Spleen (tissue), 11 donors: ENCODE measurements at regions not wholly inside any gene's neighbourhood (a gene's known extent, or its start where the extent isn't known, plus 50 kb on each side); places are given as distances from the start of the nearest gene placed in this dataset.

ENCODE experiments used
- DNase-seq: peaks from one replicate; pipeline ENCODE4 v3.0.0-alpha.2; 2020
- H3K27ac ChIP-seq, 8 donors: fragments of 200-600 bp; sonication (generic) in 7 of 8; 1 replicate in 4 of 8; 2 replicates in 4 of 8; pipeline versions ENCODE4 v1.5.0 to v1.8.0; 2016 to 2021; ENCODE audit warnings: inconsistent platforms in 4 of 8, mild to moderate bottlenecking in 4 of 8, moderate library complexity in 1 of 8
- H3K27me3 ChIP-seq, 7 donors: fragments of 200-600 bp; sonication (generic) in 6 of 7; replicated peaks in 1 of 7; 1 replicate in 4 of 7; 2 replicates in 3 of 7; pipeline versions ENCODE4 v1.5.0 to v1.8.0; 2016 to 2021; ENCODE audit warnings: inconsistent platforms in 3 of 7, mild to moderate bottlenecking in 1 of 7
- H3K36me3 ChIP-seq, 6 donors: fragments of 200-600 bp; sonication (generic) in 5 of 6; 1 replicate in 4 of 6; 2 replicates in 2 of 6; pipeline versions ENCODE4 v1.5.0 to v1.8.0; 2016 to 2021; ENCODE audit warnings: inconsistent platforms in 2 of 6
- H3K4me1 ChIP-seq, 6 donors: fragments of 200-600 bp; sonication (generic) in 5 of 6; 1 replicate in 3 of 6; 2 replicates in 3 of 6; pipeline versions ENCODE4 v1.5.0 to v1.8.0; 2016 to 2021; ENCODE audit warnings: inconsistent platforms in 3 of 6
- H3K4me3 ChIP-seq, 8 donors: fragments of 200-600 bp; sonication (generic) in 7 of 8; 1 replicate in 4 of 8; 2 replicates in 4 of 8; pipeline versions ENCODE4 v1.5.0 to v1.8.0; 2016 to 2021; ENCODE audit warnings: inconsistent platforms in 4 of 8, mild to moderate bottlenecking in 4 of 8, moderate library complexity in 2 of 8
- H3K9me3 ChIP-seq, 8 donors: fragments of 200-600 bp; sonication (generic) in 7 of 8; 1 replicate in 4 of 8; 2 replicates in 4 of 8; pipeline versions ENCODE4 v1.5.0 to v1.8.0; 2016 to 2021; ENCODE audit warnings: inconsistent platforms in 4 of 8
- POLR2A ChIP-seq, 3 donors: fragments of 450-650 bp; IDR thresholded peaks; one replicate each; pipeline ENCODE4 v1.5.1; 2017; ENCODE audit warnings: antibody characterized with exemption in 3 of 3, mild to moderate bottlenecking in 1 of 3
- POLR2AphosphoS5 ChIP-seq, 3 donors: sonication (generic); formaldehyde crosslinking; IDR thresholded peaks; one replicate each; pipeline ENCODE4 v1.5.1; 2017; ENCODE audit warnings: antibody characterized with exemption in 3 of 3
- WGBS, 5 donors: extraction: QIAGEN DNeasy Blood & Tissue Kit in 3 of 5; methylation state at CpG; one replicate each; pipeline versions ENCODE4 v1.1.5 to v1.1.7; 2013 to 2018; 5-methylcytosine and 5-hydroxymethylcytosine counted together
- intact Hi-C: fragments of 100-400 bp; cut with DNase I; formaldehyde crosslinking; loops from one replicate; pipeline ENCODE4 v1.15.0; 2023; ENCODE audit warnings: low total_unique reads
- TF ChIP-seq, protein P1 (sequence below), 11 experiments: fragments of 200-600 bp in 7 of 11; fragments of 450-650 bp in 4 of 11; sonication (generic) in 4 of 11; IDR thresholded peaks in 8 of 11; conservative IDR thresholded peaks in 3 of 11; 1 replicate in 7 of 11; 2 replicates in 4 of 11; pipeline versions ENCODE4 v1.4.0 to v1.8.0; 2016 to 2021; ENCODE audit warnings: antibody characterized with exemption in 11 of 11, inconsistent platforms in 4 of 11, mild to moderate bottlenecking in 1 of 11
- donor health status: healthy with polysubstance abuse.
- donor health status: DM: no; HTN: no; CAD: no; lungs with moderate emphysema.
- donor health status: DM: no; HTN: no; CAD: no.
- donor health status: Bipolar disorder and iron deficiency.
- donor health status: healthy.
- donor health status: DM: no; HTN: no; CAD: no.
- donor health status: DM: yes; HTN: yes; CAD: no.

DNA sequence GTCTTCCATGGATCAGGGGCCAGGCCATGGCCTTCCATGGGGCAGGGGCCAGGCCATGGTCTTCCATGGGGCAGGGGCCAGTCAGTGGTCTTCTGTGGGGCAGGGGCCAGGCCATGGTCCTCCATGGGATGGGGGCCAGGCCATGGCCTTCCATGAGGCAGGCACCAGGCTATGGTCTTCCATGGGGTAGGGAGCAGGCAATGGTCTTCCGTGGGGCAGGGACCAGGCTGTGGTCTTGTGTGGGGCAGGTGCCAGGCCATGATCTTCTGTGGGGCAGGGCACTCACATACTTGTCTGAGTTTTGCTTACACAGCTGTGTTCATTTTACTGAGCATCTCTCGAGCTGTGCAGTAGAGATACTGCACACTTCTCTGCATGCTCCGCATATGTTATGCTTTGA is 57.3 kb upstream of the THBS2 start:
- no peaks in the 10 kb centered on the region for H3K27me3 ChIP-seq
- TF ChIP-seq POLR2AphosphoS5 (IDR thresholded peaks at IDR 0.05) (no peak), POLR2A (IDR thresholded peaks at IDR 0.05) (no peak)
- TF ChIP-seq, protein P1, sequence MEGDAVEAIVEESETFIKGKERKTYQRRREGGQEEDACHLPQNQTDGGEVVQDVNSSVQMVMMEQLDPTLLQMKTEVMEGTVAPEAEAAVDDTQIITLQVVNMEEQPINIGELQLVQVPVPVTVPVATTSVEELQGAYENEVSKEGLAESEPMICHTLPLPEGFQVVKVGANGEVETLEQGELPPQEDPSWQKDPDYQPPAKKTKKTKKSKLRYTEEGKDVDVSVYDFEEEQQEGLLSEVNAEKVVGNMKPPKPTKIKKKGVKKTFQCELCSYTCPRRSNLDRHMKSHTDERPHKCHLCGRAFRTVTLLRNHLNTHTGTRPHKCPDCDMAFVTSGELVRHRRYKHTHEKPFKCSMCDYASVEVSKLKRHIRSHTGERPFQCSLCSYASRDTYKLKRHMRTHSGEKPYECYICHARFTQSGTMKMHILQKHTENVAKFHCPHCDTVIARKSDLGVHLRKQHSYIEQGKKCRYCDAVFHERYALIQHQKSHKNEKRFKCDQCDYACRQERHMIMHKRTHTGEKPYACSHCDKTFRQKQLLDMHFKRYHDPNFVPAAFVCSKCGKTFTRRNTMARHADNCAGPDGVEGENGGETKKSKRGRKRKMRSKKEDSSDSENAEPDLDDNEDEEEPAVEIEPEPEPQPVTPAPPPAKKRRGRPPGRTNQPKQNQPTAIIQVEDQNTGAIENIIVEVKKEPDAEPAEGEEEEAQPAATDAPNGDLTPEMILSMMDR (IDR thresholded peaks at IDR 0.05 in 8 of 11, conservative IDR thresholded peaks at IDR 0.05 in 3 of 11) = no peak
- no peak overlapping the region for H3K27ac ChIP-seq
- DNase-seq = no peak
- peaks cover 0 to 8% (median 0%) of the 10 kb centered on the region in 8 donors for H3K9me3 ChIP-seq
- 83 to 95% (median 88%) methylated on average over 2 to 3 of the region's 3 CpGs for WGBS, 5 donors
- intact Hi-C loops = no loop called here
- H3K4me1 ChIP-seq = no peaks in the 10 kb centered on the region
- no peaks in the 10 kb centered on the region for H3K36me3 ChIP-seq
- H3K4me3 ChIP-seq = no peak overlapping the region
